ENCODE measurements at regions not wholly inside any gene's neighbourhood (a gene's known extent, or its start where the extent isn't known, plus 50 kb on each side); places are given as distances from the start of the nearest gene placed in this dataset.

DNA sequence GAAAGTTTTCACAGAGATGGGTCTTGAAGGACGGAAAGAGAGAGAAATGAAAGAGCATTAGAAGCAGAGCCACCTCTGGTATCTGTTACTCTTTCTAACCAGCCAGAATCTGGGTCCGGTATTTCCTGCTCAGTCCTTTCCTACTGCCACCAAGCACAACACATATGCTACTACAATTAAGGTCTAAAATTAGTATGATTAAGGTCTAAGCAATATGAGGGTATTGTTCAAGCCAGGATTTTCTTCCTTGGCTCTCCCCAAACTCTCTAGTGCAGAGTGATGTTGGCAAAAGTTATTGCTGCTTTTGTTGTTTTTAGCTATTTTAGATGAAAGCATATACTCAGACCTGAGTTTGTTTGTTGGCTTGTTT lies 59.2 kb upstream of the EED start:
- Histone ChIP-seq H3K79me2 (ENCODE audit: low read length) (no peaks in the 10 kb centered on the region), H3K4me2 (ENCODE audit: low read length) (no peak overlapping the region), H3K9me2 (replicated peaks; ENCODE audit: low read length) (no peaks in the 10 kb centered on the region), H3K27me3 (ENCODE audit: low read length) (no peaks in the 10 kb centered on the region), H3K36me3 (ENCODE audit: low read depth, low read length) (no peaks in the 10 kb centered on the region), H4K20me1 (ENCODE audit: low read length) (no peaks in the 10 kb centered on the region), H3K4me1 (ENCODE audit: insufficient read depth, low read length) (peaks cover 12% of the 10 kb centered on the region), H3K4me3 (ENCODE audit: low read length) (no peak overlapping the region), H2AFZ (ENCODE audit: low read length) (no peak overlapping the region), H3F3A (ENCODE audit: low read length, unreplicated experiment) (no peaks in the 10 kb centered on the region), H3K9me3 (ENCODE audit: low read length) (no peaks in the 10 kb centered on the region), H3K27ac (ENCODE audit: low read length) (no peak overlapping the region), H3K9ac (ENCODE audit: low read length) (no peak overlapping the region)
- DNase-seq (no peak), ATAC-seq (no peak)
- ChIA-PET CTCF (no interaction called here), POLR2A (ENCODE audit: unreplicated experiment) (no interaction called here)
- TF ChIP-seq, protein P1, sequence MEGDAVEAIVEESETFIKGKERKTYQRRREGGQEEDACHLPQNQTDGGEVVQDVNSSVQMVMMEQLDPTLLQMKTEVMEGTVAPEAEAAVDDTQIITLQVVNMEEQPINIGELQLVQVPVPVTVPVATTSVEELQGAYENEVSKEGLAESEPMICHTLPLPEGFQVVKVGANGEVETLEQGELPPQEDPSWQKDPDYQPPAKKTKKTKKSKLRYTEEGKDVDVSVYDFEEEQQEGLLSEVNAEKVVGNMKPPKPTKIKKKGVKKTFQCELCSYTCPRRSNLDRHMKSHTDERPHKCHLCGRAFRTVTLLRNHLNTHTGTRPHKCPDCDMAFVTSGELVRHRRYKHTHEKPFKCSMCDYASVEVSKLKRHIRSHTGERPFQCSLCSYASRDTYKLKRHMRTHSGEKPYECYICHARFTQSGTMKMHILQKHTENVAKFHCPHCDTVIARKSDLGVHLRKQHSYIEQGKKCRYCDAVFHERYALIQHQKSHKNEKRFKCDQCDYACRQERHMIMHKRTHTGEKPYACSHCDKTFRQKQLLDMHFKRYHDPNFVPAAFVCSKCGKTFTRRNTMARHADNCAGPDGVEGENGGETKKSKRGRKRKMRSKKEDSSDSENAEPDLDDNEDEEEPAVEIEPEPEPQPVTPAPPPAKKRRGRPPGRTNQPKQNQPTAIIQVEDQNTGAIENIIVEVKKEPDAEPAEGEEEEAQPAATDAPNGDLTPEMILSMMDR (conservative IDR thresholded peaks at IDR 0.05; ENCODE audit: low read depth, low read length), result no peak
- TF ChIP-seq EZH2phosphoT487 (IDR thresholded peaks at IDR 0.05; ENCODE audit: borderline replicate concordance, low read length) (no peak), EZH2 (IDR thresholded peaks at IDR 0.05; ENCODE audit: low read length, unreplicated experiment) (no peak)
- intact Hi-C loops (cut with micrococcal nuclease), result no loop called here
- BruUV-seq (replicated peaks), result no TSS peak

DNA sequence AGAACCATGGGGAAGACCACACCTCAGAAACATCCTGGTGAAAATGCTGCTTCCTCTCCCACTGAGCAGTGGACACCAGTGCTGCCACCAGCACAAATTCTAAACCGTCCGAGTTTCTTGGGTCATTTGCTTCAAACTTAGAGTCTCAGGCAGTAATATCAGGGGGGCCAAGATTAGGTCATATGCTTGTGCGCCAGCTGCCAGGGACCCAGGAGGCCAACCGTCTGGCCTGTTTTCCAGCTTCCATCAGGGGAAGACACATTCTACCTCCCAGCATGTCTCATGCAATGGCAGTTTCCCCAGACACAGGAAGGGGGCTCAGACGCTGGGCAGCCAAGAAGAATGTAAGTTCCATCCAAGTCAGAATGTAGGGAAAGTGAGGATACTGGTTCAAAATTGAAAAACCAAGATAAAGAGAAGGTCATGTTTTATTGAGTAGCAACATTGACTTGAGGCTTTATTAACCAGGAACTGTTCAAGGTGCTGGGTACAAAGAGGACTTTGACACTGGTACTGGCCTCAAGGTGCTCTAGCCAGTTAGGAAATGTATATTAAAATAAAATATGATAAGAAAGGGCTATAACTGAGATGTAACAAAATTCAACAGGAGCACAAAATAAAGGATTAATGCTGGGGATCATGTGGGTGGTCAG lies 59.7 kb upstream of the EED start:
- no peak overlapping the region for H3K4me3 ChIP-seq (ENCODE audit: low read length)
- no peak for TF ChIP-seq EZH2 (IDR thresholded peaks at IDR 0.05; ENCODE audit: low read length, unreplicated experiment)
- TF ChIP-seq, protein P1 (conservative IDR thresholded peaks at IDR 0.05; ENCODE audit: low read depth, low read length), result no peak
- H3K9me2 ChIP-seq (replicated peaks; ENCODE audit: low read length), result no peaks in the 10 kb centered on the region
- POLR2A ChIA-PET (ENCODE audit: unreplicated experiment), result no interaction called here
- no peak for ATAC-seq
- H3K4me2 ChIP-seq (ENCODE audit: low read length), result no peak overlapping the region
- H3K27me3 ChIP-seq (ENCODE audit: low read length), result no peaks in the 10 kb centered on the region
- no peaks in the 10 kb centered on the region for H3K9me3 ChIP-seq (ENCODE audit: low read length)
- H2AFZ ChIP-seq (ENCODE audit: low read length), result no peak overlapping the region
- intact Hi-C loops (cut with micrococcal nuclease), result no loop called here
- H3K27ac ChIP-seq (ENCODE audit: low read length), result no peak overlapping the region
- no peaks in the 10 kb centered on the region for H3K79me2 ChIP-seq (ENCODE audit: low read length)
- no peaks in the 10 kb centered on the region for H3F3A ChIP-seq (ENCODE audit: low read length, unreplicated experiment)
- H4K20me1 ChIP-seq (ENCODE audit: low read length), result no peaks in the 10 kb centered on the region
- peaks cover 15% of the 10 kb centered on the region for H3K4me1 ChIP-seq (ENCODE audit: insufficient read depth, low read length)
- no peak for DNase-seq
- no peaks in the 10 kb centered on the region for H3K36me3 ChIP-seq (ENCODE audit: low read depth, low read length)
- no peak overlapping the region for H3K9ac ChIP-seq (ENCODE audit: low read length)
- no TSS peak for BruUV-seq (replicated peaks)
- CTCF ChIA-PET, result no interaction called here

DNA sequence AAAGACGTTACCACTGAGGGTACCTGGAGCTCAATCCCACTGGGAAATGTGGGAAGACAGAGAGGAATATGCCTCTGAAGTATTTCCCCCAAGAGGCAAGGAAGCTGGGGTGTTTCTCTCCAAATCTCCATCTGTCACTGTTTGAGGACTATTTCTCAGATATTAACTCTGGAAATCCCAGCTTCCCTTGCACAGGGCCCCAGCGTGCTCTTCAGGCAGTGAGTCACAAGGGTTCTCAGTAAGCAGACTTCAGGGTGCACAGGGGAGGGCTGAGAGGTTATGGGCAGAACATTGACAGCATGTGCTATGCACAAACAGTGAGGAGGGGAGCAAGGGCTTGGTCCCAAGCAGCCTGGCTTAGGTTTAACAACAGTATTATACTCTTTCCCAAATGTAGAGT lies 60.9 kb upstream of the EED start:
- Histone ChIP-seq H2AFZ (ENCODE audit: low read length) (peak overlapping the region; percentile 4; the same call in 1 of the 2 replicates), H4K20me1 (ENCODE audit: low read length) (no peaks in the 10 kb centered on the region), H3K9me3 (ENCODE audit: low read length) (no peaks in the 10 kb centered on the region), H3K9me2 (replicated peaks; ENCODE audit: low read length) (no peaks in the 10 kb centered on the region), H3F3A (ENCODE audit: low read length, unreplicated experiment) (no peaks in the 10 kb centered on the region), H3K4me1 (ENCODE audit: insufficient read depth, low read length) (peaks cover 19% of the 10 kb centered on the region), H3K36me3 (ENCODE audit: low read depth, low read length) (no peaks in the 10 kb centered on the region), H3K4me2 (ENCODE audit: low read length) (0 out of 2 replicates have a peak overlapping the region, but pooled peaks have one; percentile 45), H3K27me3 (ENCODE audit: low read length) (no peaks in the 10 kb centered on the region), H3K27ac (ENCODE audit: low read length) (peak overlapping the region; percentile 12), H3K4me3 (ENCODE audit: low read length) (no peak overlapping the region), H3K9ac (ENCODE audit: low read length) (no peak overlapping the region), H3K79me2 (ENCODE audit: low read length) (no peaks in the 10 kb centered on the region)
- CTCF ChIA-PET, result no interaction called here
- POLR2A ChIA-PET (ENCODE audit: unreplicated experiment), result no interaction called here
- no TSS peak for BruUV-seq (replicated peaks)
- TF ChIP-seq EZH2phosphoT487 (IDR thresholded peaks at IDR 0.05; ENCODE audit: borderline replicate concordance, low read length), result no peak
- TF ChIP-seq, protein P1 (conservative IDR thresholded peaks at IDR 0.05; ENCODE audit: low read depth, low read length), result no peak
- DNase-seq (no peak), ATAC-seq (no peak)
- intact Hi-C loops (cut with micrococcal nuclease), result loop anchor here (2.0 kb wide), 1 partner anchor 115 kb away; the partner anchor contains the start of gene PICALM

All from PC-3 (cell line).